ENCODE measurements at regions not wholly inside any gene's neighbourhood (a gene's known extent, or its start where the extent isn't known, plus 50 kb on each side); places are given as distances from the start of the nearest gene placed in this dataset.
"Not testable (repeated sequence)": the region's sequence is repeated elsewhere in the genome, so short reads cannot be mapped to it uniquely, and the experiment has no call there.

- DNase-seq (ENCODE audit: low spot score) = no peak
These were observed 738.5 kb upstream of the CHRM3 start for GRCh38 chr1:238647877-238648276.

- DNase-seq (ENCODE audit: low spot score) = no peak
These were observed 744.1 kb upstream of the CHRM3 start for GRCh38 chr1:238642231-238642630.

DNA sequence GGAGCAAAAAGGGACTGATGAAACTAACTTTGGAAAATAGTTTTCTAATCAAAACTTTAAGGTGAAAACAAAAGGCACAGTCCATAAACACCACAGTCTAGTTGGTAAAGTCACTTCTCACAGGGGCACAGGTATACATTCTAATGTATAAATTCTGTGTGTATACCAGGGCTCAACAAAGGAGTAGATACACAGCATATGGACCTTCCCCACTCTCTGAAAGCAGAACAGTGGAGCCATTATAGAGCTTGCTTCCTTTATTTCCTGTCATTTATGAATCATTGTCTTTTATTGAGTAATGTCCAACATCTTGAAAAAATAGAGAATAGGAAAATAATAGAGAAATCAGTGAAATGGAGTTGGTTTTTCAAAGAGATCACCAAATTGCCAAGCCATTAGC is 746.5 kb upstream of the CHRM3 start:
- no peak for DNase-seq (ENCODE audit: low spot score)

DNA sequence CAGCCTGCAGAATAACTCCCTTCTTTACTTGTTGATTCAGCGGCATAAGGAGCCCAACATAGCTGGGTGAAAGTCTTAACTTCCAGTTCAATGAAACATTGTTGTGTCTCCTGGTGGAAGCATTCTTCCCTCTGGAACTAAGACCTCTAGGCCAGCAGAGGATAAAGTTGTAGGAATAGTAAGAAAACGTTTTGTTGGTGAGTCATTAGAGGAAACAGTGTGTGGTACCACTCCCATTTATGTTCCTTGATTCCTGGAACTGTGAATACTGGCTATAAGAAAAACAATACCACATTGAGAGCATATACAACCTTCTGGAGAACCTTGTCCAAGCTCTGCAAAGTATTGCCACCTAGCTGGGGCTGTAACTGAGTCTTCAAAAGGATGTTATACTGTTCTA is 737.4 kb upstream of the ZP4 start:
- DNase-seq (ENCODE audit: low spot score) = no peak

- DNase-seq (ENCODE audit: low spot score) = no peak
These were observed 734.1 kb upstream of the ZP4 start for GRCh38 chr1:238624776-238625175.

DNA sequence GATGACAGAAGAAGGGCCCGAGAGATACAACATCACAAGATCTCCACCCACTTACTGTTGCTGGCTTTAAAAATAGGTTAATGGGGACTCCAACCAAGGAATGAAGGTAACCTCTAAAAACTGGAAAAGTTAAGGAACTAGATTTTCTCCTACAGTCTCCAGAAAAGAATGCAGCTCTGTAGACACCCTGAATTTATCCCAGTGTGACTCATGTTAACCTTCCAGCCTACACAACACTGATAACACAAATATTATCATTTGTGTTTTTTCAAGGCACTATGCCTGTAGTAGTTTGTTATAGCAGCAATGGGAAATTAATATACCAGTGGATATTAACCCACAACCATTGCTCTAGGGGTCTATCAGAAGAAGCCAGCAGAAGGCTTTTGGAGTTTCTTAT is 730.7 kb upstream of the ZP4 start:
- DNase-seq (ENCODE audit: low spot score) = no peak

DNA sequence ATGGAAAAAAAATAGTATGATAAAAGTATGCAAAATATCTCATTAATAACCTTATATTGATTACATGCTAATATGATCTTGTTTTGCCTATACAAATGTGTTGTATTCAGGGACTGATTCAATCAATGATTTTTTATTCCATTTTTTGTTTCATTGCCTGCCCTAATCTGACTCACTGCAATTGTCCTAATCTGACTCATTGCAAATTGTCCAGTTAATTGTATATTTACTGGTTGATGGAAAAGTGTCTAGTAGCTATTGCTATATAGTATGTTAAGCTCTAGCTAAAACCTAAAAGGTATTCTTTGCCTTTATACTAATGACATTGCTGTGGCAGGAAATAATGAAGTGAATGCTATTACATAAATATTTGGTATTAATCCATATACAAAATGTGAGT is 728.9 kb upstream of the ZP4 start:
- DNase-seq (ENCODE audit: low spot score) = no peak

DNA sequence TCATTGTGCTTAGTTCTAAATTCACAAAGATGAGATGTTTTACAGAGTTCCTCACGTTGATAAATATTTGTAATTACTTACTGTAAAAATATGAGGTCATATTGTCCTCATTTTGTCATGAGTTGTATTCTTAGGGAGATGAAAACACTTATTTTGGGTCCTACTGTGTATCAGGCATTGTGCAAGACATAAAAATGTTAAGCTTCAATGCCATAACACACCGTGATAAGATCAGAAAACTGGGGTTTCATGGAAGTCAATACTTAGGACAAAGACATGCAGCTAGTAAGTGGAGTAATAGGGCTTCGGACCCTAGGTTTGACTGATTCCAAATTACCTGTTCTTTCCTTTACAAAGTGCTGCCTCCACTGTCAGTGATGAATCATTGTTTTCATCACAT is 720.7 kb upstream of the ZP4 start:
- no peak for DNase-seq (ENCODE audit: low spot score)

GRCh38 chr1:238608144-238608543 is 717.4 kb upstream of the ZP4 start:
- no peak for DNase-seq (ENCODE audit: low spot score)

DNA sequence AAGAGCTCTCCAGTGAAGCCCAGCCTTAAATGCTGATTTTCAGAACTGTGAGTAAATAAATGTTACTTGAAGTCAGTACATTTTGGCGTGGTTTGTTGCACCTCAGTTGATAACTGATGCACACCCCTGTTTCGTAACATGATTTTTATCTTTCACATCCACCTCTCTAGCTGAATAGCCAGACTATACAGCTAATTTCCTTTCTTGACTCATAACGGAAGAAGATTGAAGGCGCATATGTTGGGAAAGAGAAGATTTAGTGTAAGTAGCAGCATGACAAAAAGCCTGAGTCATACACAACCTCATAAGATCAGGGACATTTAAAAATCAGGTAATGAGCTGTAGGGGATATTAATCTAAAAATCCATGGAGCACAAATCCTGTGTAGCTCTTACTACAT is 716.2 kb upstream of the ZP4 start:
- DNase-seq (ENCODE audit: low spot score) = no peak

DNA sequence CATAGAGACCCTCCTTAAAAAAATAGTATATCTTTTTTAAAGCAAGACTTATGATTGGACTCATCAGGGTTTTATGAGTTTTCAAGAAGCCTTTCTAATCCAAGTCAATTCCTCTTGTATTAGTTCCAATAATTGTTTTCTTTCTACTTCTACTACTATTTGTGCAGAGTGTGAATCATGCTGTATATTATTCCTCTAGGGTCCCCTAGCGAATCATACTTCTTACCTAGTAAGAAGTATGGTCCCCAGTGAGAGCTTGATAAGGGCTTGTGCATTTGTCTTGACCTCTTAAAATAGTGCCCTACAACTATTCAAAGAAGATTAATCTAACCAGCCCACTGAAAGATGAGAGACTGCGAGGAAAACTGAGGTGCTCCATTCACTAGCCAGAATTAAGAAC is 715.7 kb upstream of the ZP4 start:
- DNase-seq (ENCODE audit: low spot score) = no peak

GRCh38 chr1:238604357-238604756 is 713.6 kb upstream of the ZP4 start:
- DNase-seq (ENCODE audit: low spot score) = no peak

- not testable (repeated sequence) for DNase-seq (ENCODE audit: low spot score)
These were observed 710.9 kb upstream of the ZP4 start for GRCh38 chr1:238601604-238602003.

DNA sequence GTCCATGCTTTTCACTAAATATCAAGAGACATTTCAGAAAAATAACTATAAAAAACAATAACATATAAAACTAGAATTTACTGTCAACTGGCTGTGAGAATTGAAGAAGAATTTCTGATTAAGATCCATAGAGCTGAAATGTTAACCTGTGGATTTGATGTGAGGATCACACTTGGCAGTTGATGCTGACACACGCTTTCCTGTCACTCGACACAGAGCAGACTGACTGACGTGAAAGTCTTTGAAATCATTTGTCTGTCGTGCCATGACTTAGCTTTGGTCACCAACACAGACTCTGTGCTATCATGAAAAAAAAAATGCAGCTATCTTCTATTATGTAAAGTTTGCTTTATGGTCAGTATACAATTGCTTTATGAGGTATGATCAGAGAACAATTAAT is 706.0 kb upstream of the ZP4 start:
- no peak for DNase-seq (ENCODE audit: low spot score)

DNA sequence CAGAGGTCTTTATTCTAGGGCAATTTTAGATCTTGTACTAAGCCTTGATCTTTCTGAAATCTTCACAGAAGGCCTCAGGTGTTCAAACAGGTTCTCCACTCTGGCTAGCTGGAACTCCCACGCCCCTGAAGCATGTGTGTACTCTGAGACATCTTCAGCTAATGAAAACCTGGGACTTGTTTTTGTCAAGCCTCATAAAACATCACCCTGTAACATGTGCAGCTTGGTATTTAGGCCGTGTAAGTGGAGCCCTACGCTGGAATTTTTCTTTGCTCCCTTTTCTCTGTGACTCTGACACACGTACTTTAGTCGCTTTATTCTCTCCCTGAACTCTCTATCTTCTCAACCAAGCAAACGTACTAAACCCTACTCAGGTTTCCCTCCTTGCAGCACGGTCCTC is 701.9 kb upstream of the ZP4 start:
- DNase-seq (ENCODE audit: low spot score) = no peak

- no peak for DNase-seq (ENCODE audit: low spot score)
These were observed 699.2 kb upstream of the ZP4 start for GRCh38 chr1:238589843-238590435.

- no peak for DNase-seq (ENCODE audit: low spot score)
These were observed 692.1 kb upstream of the ZP4 start for GRCh38 chr1:238582816-238583215.

GRCh38 chr1:238581332-238581731 is 690.6 kb upstream of the ZP4 start:
- DNase-seq (ENCODE audit: low spot score) = no peak

GRCh38 chr1:238568735-238569134 is 678.0 kb upstream of the ZP4 start:
- peak; percentile 3 for DNase-seq (ENCODE audit: low spot score)

GRCh38 chr1:238562341-238562740 is 671.6 kb upstream of the ZP4 start:
- no peak for DNase-seq (ENCODE audit: low spot score)

DNA sequence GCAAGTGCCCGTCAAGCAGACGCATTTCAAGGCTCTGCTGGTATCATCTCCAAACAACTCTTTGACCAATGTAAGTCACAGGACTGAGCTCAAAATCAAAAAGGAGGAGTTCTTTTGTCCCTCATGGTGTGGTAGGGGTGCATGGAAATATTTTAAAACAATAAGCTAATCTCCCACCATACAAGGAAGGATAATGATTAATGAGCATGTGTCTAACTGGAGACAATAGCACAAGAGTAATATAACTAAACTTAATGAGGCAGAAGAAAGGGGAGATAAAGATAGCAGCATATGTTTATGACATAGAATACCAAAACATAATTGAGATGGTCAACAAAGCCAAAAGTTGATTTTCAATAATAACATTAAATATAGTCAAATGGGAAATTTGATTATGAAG is 668.0 kb upstream of the ZP4 start:
- DNase-seq (ENCODE audit: low spot score) = no peak

- no peak for DNase-seq (ENCODE audit: low spot score)
These were observed 667.4 kb upstream of the ZP4 start for GRCh38 chr1:238558156-238558555.

DNA sequence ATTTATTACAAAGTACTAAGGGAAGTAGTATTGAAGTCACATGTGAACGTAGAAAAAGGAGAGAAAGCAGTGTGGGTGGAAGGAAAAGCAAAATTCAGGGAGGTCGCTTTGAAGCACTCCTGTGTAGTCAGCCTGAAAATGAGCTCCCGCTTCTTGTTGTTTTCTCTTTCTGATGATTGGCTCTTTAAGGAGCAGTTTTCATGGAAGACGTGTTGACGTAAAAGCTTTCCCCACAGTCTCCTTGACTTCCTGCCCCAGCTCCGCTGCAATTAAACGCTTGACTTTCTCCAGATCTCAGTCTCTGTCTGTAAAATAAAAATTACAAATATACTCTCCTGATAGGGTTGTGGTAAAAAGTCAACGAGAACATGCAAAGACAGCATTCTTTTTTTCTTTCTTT is 661.5 kb upstream of the ZP4 start:
- DNase-seq (ENCODE audit: low spot score) = no peak

DNA sequence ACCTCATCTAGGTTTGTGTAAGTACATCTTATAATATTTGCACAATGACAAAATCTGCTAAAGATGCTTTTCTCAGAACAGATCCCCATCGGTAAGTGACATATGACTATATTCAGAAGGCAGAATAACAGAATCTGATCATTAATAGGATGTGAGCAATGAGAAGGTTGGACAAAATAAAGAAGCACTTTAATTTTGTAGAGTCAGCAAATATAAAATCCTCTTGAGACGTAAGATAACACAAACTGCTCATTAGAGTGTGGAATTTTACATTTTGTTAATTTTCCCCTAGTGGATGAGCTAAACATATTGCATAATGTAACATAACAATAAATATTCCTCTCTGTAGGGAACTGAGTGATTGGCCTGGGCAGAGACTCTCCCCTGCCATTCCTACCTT is 658.4 kb upstream of the ZP4 start:
- no peak for DNase-seq (ENCODE audit: low spot score)

- no peak for DNase-seq (ENCODE audit: low spot score)
These were observed 655.4 kb upstream of the ZP4 start for GRCh38 chr1:238546118-238546517.

Data from globus pallidus (tissue), 1 donor.